GM12891 (cell line): ENCODE measurements at regions not wholly inside any gene's neighbourhood (a gene's known extent, or its start where the extent isn't known, plus 50 kb on each side); places are given as distances from the start of the nearest gene placed in this dataset.

Source experiments
- POLR2A ChIP-seq: IDR thresholded peaks from 2 replicates; pipeline ENCODE4 v1.6.1; 2011; ENCODE audit warnings: low read depth, low read length, control low read depth
- POLR2AphosphoS5 ChIP-seq: IDR thresholded peaks from 2 replicates; pipeline ENCODE4 v1.6.1; 2011; ENCODE audit warnings: low read depth, low read length, control low read depth

DNA sequence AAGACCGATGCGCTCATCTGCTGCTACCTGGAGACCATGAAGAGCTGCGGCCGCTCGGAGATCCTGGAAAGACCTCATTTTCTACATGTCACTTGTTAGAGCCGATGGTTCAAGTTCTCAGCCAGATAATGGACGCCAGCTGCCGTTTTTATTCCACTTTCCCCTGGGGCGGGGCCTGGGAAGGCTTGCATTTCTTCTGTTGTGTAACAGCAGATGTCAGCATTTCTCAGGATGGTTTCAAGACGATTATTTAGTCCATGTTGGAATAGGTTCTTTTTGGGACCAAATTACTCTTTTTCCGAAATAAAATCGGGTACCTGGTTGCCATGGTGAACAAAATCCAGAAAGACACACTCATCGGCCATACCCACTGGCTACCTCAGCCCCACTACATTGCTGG is 1418.3 kb downstream of the CDH11 start:
- TF ChIP-seq POLR2A (no peak), POLR2AphosphoS5 (no peak)
